ENCODE measurements at regions not wholly inside any gene's neighbourhood (a gene's known extent, or its start where the extent isn't known, plus 50 kb on each side); places are given as distances from the start of the nearest gene placed in this dataset.

DNA sequence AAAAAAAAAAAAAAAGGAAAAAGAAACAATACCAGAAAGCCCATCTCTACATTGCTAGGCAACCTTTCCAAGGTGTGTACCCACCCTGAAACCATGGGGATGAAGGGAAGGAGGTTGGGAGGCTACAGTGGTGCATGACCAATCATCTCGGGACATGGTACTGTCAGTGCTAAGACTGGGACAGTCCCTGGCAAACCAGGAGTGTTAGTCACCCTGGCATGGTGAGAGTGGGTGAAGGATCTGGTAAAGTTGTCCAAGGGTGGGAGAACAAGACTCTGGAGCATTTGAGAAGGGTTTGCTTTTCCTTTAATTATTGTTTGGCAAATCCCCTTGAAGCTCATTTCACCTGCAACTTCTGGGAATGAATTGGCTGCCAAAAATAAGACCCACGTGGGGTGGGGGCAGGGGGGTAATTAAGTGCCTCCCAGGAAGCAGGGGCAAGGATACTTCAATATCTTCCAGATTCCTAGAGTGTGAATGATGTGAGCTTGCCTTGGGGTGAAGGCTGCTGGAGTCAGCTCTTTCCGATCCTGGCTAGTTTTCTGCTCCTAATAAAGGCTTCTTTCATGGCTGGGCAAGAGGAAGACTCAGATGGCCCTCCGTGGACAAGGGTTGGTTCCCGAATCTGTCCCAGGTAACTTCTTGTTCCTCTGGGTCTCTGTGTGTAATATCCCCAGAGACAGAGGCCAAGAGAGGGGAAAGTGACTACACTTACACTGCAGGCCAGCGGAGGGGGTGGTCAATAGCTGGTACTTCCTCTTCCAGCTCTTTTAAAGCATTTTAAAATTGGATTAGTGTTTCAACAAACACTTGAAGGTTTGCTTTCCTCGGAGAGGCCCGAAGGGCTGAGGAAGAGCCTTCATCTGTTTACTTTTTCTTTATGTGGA lies 61.6 kb upstream of the SPRY4 start:
- TF ChIP-seq TARDBP (IDR thresholded peaks at IDR 0.05; ENCODE audit: borderline replicate concordance) (no peak), SREBF2 (IDR thresholded peaks at IDR 0.05; ENCODE audit: low read length) (no peak), KDM1A (IDR thresholded peaks at IDR 0.05; ENCODE audit: borderline replicate concordance) (no peak), EP300 (IDR thresholded peaks at IDR 0.05; ENCODE audit: borderline replicate concordance in 1 of 2, control insufficient read depth in 1 of 2, low read depth in 2 of 2, low read length in 2 of 2) (no peak), RFX5 (IDR thresholded peaks at IDR 0.05; ENCODE audit: low read depth, low read length) (no peak), TAF1 (IDR thresholded peaks at IDR 0.05; ENCODE audit: borderline replicate concordance, low read depth, low read length) (no peak), JUND (IDR thresholded peaks at IDR 0.05; ENCODE audit: low read depth, low read length) (no peak), NFYB (IDR thresholded peaks at IDR 0.05; ENCODE audit: insufficient read depth, low read depth, low read length) (no peak)
- TF ChIP-seq, protein P1, sequence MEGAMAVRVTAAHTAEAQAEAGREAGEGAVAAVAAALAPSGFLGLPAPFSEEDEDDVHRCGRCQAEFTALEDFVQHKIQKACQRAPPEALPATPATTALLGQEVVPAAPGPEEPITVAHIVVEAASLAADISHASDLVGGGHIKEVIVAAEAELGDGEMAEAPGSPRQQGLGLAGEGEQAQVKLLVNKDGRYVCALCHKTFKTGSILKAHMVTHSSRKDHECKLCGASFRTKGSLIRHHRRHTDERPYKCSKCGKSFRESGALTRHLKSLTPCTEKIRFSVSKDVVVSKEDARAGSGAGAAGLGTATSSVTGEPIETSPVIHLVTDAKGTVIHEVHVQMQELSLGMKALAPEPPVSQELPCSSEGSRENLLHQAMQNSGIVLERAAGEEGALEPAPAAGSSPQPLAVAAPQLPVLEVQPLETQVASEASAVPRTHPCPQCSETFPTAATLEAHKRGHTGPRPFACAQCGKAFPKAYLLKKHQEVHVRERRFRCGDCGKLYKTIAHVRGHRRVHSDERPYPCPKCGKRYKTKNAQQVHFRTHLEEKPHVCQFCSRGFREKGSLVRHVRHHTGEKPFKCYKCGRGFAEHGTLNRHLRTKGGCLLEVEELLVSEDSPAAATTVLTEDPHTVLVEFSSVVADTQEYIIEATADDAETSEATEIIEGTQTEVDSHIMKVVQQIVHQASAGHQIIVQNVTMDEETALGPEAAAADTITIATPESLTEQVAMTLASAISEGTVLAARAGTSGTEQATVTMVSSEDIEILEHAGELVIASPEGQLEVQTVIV (IDR thresholded peaks at IDR 0.05; ENCODE audit: borderline replicate concordance, partially characterized antibody), result no peak
- TF ChIP-seq, protein P2, sequence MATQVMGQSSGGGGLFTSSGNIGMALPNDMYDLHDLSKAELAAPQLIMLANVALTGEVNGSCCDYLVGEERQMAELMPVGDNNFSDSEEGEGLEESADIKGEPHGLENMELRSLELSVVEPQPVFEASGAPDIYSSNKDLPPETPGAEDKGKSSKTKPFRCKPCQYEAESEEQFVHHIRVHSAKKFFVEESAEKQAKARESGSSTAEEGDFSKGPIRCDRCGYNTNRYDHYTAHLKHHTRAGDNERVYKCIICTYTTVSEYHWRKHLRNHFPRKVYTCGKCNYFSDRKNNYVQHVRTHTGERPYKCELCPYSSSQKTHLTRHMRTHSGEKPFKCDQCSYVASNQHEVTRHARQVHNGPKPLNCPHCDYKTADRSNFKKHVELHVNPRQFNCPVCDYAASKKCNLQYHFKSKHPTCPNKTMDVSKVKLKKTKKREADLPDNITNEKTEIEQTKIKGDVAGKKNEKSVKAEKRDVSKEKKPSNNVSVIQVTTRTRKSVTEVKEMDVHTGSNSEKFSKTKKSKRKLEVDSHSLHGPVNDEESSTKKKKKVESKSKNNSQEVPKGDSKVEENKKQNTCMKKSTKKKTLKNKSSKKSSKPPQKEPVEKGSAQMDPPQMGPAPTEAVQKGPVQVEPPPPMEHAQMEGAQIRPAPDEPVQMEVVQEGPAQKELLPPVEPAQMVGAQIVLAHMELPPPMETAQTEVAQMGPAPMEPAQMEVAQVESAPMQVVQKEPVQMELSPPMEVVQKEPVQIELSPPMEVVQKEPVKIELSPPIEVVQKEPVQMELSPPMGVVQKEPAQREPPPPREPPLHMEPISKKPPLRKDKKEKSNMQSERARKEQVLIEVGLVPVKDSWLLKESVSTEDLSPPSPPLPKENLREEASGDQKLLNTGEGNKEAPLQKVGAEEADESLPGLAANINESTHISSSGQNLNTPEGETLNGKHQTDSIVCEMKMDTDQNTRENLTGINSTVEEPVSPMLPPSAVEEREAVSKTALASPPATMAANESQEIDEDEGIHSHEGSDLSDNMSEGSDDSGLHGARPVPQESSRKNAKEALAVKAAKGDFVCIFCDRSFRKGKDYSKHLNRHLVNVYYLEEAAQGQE (IDR thresholded peaks at IDR 0.05; ENCODE audit: low read depth, low read length), result no peak
- TF ChIP-seq, protein P3, sequence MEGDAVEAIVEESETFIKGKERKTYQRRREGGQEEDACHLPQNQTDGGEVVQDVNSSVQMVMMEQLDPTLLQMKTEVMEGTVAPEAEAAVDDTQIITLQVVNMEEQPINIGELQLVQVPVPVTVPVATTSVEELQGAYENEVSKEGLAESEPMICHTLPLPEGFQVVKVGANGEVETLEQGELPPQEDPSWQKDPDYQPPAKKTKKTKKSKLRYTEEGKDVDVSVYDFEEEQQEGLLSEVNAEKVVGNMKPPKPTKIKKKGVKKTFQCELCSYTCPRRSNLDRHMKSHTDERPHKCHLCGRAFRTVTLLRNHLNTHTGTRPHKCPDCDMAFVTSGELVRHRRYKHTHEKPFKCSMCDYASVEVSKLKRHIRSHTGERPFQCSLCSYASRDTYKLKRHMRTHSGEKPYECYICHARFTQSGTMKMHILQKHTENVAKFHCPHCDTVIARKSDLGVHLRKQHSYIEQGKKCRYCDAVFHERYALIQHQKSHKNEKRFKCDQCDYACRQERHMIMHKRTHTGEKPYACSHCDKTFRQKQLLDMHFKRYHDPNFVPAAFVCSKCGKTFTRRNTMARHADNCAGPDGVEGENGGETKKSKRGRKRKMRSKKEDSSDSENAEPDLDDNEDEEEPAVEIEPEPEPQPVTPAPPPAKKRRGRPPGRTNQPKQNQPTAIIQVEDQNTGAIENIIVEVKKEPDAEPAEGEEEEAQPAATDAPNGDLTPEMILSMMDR (IDR thresholded peaks at IDR 0.05 in 2 of 3, conservative IDR thresholded peaks at IDR 0.05 in 1 of 3; ENCODE audit: control insufficient read depth in 2 of 3, extremely low read depth in 1 of 3, insufficient read depth in 1 of 3, low read depth in 3 of 3, low read length in 3 of 3), result no peak
- TF ChIP-seq, protein P4, sequence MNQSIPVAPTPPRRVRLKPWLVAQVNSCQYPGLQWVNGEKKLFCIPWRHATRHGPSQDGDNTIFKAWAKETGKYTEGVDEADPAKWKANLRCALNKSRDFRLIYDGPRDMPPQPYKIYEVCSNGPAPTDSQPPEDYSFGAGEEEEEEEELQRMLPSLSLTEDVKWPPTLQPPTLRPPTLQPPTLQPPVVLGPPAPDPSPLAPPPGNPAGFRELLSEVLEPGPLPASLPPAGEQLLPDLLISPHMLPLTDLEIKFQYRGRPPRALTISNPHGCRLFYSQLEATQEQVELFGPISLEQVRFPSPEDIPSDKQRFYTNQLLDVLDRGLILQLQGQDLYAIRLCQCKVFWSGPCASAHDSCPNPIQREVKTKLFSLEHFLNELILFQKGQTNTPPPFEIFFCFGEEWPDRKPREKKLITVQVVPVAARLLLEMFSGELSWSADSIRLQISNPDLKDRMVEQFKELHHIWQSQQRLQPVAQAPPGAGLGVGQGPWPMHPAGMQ (IDR thresholded peaks at IDR 0.05; ENCODE audit: borderline replicate concordance), result no peak

Measured in GM12878 (cell line).